ENCODE measurements at regions not wholly inside any gene's neighbourhood (a gene's known extent, or its start where the extent isn't known, plus 50 kb on each side); places are given as distances from the start of the nearest gene placed in this dataset.

DNA sequence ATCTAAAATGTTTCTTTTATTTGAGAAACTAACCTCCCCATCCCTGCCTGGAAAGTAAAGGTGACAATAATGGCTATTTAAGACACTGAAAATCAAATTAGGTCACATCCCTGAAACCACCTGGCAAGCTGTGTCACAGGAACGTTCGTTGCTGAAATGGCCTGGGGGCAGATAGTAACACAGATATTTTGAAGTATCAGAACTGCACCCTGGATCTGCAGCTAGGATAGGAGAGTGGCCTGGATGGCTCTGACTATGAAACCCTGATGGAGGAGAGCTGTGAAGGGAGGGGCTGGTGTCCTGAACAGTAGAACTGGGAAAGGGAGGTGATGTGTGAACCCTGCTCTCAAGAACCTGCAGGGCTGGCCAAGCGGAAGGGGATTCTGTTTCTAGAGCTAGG lies 648.3 kb upstream of the CFAP20DC start:
- DNase-seq = no peak
- TF ChIP-seq, protein P1, sequence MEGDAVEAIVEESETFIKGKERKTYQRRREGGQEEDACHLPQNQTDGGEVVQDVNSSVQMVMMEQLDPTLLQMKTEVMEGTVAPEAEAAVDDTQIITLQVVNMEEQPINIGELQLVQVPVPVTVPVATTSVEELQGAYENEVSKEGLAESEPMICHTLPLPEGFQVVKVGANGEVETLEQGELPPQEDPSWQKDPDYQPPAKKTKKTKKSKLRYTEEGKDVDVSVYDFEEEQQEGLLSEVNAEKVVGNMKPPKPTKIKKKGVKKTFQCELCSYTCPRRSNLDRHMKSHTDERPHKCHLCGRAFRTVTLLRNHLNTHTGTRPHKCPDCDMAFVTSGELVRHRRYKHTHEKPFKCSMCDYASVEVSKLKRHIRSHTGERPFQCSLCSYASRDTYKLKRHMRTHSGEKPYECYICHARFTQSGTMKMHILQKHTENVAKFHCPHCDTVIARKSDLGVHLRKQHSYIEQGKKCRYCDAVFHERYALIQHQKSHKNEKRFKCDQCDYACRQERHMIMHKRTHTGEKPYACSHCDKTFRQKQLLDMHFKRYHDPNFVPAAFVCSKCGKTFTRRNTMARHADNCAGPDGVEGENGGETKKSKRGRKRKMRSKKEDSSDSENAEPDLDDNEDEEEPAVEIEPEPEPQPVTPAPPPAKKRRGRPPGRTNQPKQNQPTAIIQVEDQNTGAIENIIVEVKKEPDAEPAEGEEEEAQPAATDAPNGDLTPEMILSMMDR (IDR thresholded peaks at IDR 0.05) = no peak
- H3K4me1 Mint-ChIP-seq (ENCODE audit: low read depth) = no peaks in the 10 kb centered on the region
- H3K27ac Mint-ChIP-seq = no peak overlapping the region
- no peak overlapping the region for H3K4me3 Mint-ChIP-seq
- no peaks in the 10 kb centered on the region; the same call in 1 of the 2 replicates for H3K27me3 Mint-ChIP-seq (ENCODE audit: insufficient read depth)
- H3K9me3 Mint-ChIP-seq = peaks cover 13% of the 10 kb centered on the region
- no peaks in the 10 kb centered on the region for H3K36me3 Mint-ChIP-seq (ENCODE audit: low read depth)

DNA sequence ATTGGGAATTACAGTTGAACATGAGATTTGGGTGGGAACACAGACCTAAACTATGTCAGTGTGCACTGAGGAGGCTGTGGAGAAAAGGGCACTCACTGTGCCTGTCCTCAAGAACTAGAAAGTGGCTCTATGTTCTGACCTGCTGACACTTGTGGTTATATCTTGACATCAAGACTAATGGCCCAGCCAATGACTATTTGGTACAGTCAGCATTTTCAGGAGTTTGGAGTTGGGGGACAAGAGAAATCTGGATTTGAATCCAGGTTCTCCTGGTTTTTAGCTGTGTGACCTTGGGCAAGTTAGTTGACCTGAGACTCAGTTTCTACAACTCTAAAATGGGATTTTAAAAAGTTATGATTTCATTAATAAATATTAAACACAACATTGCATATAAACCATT lies 647.0 kb upstream of the CFAP20DC start:
- Mint-ChIP-seq H3K9me3 (peaks cover 18% of the 10 kb centered on the region), H3K27me3 (ENCODE audit: insufficient read depth) (no peaks in the 10 kb centered on the region; the same call in 1 of the 2 replicates), H3K27ac (no peak overlapping the region), H3K4me3 (no peak overlapping the region), H3K36me3 (ENCODE audit: low read depth) (no peaks in the 10 kb centered on the region), H3K4me1 (ENCODE audit: low read depth) (no peaks in the 10 kb centered on the region)
- DNase-seq = no peak
- TF ChIP-seq, protein P1 (IDR thresholded peaks at IDR 0.05) = no peak

DNA sequence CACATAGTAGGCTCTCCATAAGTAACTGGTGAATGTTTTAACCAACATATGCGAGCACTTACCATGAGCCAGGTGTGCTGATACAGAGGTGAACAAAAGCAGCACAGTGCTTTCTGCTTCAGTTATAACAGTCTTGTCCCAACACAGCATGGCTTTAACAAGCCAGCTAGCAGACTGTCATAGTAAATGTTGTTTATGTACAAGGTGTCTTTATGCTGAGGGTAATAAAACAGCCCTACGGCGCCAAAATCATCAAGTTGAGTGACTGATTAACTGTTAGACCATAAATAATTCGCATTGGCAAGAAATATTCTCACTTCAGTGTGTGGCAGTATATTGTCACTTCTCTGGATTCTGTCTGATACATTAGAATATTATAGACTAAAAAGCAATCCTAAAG lies 646.0 kb upstream of the CFAP20DC start:
- DNase-seq = no peak
- TF ChIP-seq, protein P1 (IDR thresholded peaks at IDR 0.05) = no peak
- Mint-ChIP-seq H3K27me3 (ENCODE audit: insufficient read depth) (no peaks in the 10 kb centered on the region; the same call in 1 of the 2 replicates), H3K9me3 (peaks cover 13% of the 10 kb centered on the region), H3K4me3 (no peak overlapping the region), H3K36me3 (ENCODE audit: low read depth) (no peaks in the 10 kb centered on the region), H3K4me1 (ENCODE audit: low read depth) (no peaks in the 10 kb centered on the region), H3K27ac (no peak overlapping the region)

DNA sequence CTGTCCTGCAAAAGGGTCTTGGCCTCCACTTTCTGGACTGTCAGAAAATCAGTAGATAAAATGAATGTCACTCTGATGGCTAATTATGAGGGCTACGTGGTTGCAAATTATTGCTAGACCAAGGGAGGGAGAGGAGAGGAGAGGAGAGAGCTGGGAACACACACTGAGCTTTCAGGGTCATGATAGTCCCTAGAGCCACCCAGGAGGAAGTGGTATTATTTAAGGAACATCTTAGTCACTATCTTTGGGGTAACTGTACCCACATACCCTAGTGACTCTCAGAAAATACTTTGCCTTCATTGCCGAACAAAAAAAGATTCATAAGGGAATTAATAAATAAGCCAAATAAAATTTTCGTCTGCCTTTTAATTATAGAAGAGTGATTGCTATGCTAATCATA lies 642.3 kb upstream of the CFAP20DC start:
- Mint-ChIP-seq H3K36me3 (ENCODE audit: low read depth) (no peaks in the 10 kb centered on the region), H3K27me3 (ENCODE audit: insufficient read depth) (no peaks in the 10 kb centered on the region; the same call in 1 of the 2 replicates), H3K27ac (no peak overlapping the region), H3K4me1 (ENCODE audit: low read depth) (no peaks in the 10 kb centered on the region), H3K4me3 (no peak overlapping the region), H3K9me3 (peaks cover 13% of the 10 kb centered on the region; the same call in 1 of the 2 replicates)
- TF ChIP-seq, protein P1 (IDR thresholded peaks at IDR 0.05) = no peak
- DNase-seq = no peak

DNA sequence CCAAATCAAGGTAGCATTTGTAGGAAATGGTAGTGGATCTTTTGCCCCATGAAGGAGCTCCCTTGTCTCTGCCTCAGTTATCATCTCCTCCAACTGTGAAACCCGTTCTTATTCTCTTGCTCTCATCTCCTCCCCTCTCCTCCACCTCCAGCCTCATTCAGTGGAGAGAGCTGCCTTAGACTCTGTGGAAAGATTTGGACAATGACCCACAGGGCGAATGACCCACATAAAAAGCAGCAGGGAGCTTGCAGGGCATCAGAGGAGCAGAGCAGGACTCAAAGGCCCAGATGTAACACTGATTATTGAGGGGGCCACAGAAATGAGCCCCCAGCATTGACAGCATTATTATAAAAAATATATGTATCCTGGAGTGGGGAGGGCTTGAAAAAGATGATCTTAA lies 641.1 kb upstream of the CFAP20DC start:
- H3K4me3 Mint-ChIP-seq = no peak overlapping the region
- DNase-seq = no peak
- no peak overlapping the region for H3K27ac Mint-ChIP-seq
- H3K9me3 Mint-ChIP-seq = peaks cover 13% of the 10 kb centered on the region; the same call in 1 of the 2 replicates
- H3K27me3 Mint-ChIP-seq (ENCODE audit: insufficient read depth) = no peaks in the 10 kb centered on the region; the same call in 1 of the 2 replicates
- no peaks in the 10 kb centered on the region for H3K36me3 Mint-ChIP-seq (ENCODE audit: low read depth)
- no peaks in the 10 kb centered on the region for H3K4me1 Mint-ChIP-seq (ENCODE audit: low read depth)
- TF ChIP-seq, protein P1 (IDR thresholded peaks at IDR 0.05) = no peak

DNA sequence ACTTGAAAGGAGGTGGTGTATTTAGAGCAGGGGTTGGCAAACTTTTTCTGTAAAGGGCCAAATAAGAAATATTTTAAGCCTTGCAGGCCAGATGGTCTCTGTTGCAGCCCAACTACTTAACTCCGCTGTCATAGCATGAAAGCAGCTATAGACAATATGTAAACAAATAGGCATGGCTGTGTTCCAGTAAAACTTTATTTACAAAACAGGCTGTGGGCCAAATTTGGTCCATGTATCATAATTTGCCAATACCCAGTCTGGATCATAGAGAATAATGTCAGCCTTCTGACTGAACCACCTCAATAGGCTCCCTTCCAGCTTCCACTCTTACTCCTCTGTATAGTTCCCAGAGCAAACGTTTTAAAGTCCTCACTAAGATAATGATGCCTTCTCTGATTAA lies 638.8 kb upstream of the CFAP20DC start:
- DNase-seq = no peak
- TF ChIP-seq, protein P1 (IDR thresholded peaks at IDR 0.05) = no peak
- no peaks in the 10 kb centered on the region for H3K4me1 Mint-ChIP-seq (ENCODE audit: low read depth)
- peaks cover 13% of the 10 kb centered on the region; the same call in 1 of the 2 replicates for H3K9me3 Mint-ChIP-seq
- no peaks in the 10 kb centered on the region for H3K36me3 Mint-ChIP-seq (ENCODE audit: low read depth)
- no peaks in the 10 kb centered on the region; the same call in 1 of the 2 replicates for H3K27me3 Mint-ChIP-seq (ENCODE audit: insufficient read depth)
- no peak overlapping the region for H3K4me3 Mint-ChIP-seq
- no peak overlapping the region for H3K27ac Mint-ChIP-seq
